ENCODE measurements at regions not wholly inside any gene's neighbourhood (a gene's known extent, or its start where the extent isn't known, plus 50 kb on each side); places are given as distances from the start of the nearest gene placed in this dataset.

DNA sequence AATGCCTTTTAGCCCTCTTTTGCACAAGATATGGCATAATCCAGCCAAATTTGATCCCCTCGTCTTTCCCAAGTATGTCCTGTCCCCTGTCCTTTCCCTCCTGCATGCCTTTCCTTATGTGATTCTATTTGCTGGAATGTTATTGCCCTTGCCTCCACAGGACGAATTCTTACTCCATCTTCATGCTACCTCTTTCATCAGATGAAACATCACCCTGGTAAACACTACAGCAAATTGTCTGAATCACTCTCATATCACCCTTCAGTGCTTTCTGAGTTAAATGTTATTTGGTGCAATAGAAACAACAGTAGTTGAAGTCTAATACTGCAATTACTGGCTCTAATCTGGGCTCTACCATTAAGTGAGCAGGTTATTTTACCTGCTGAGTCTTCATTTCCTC is 52.2 kb upstream of the FAT1 start:
- Histone ChIP-seq H3K9me3 (no peaks in the 10 kb centered on the region), H3K27me3 (replicated peaks; ENCODE audit: insufficient read depth) (no peaks in the 10 kb centered on the region), H3K4me1 (ENCODE audit: control insufficient read depth in 1 of 2, low read depth in 2 of 2) (no peaks in the 10 kb centered on the region), H3K4me3 (no peak overlapping the region), H3K27ac (no peak overlapping the region), H3K36me3 (no peaks in the 10 kb centered on the region)
- DNase-seq (ENCODE audit: low spot score), result no peak
- ATAC-seq (ENCODE audit: insufficient number of reproducible peaks, low FRiP score, low read depth), result no peak
- TF ChIP-seq, protein P1, sequence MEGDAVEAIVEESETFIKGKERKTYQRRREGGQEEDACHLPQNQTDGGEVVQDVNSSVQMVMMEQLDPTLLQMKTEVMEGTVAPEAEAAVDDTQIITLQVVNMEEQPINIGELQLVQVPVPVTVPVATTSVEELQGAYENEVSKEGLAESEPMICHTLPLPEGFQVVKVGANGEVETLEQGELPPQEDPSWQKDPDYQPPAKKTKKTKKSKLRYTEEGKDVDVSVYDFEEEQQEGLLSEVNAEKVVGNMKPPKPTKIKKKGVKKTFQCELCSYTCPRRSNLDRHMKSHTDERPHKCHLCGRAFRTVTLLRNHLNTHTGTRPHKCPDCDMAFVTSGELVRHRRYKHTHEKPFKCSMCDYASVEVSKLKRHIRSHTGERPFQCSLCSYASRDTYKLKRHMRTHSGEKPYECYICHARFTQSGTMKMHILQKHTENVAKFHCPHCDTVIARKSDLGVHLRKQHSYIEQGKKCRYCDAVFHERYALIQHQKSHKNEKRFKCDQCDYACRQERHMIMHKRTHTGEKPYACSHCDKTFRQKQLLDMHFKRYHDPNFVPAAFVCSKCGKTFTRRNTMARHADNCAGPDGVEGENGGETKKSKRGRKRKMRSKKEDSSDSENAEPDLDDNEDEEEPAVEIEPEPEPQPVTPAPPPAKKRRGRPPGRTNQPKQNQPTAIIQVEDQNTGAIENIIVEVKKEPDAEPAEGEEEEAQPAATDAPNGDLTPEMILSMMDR (IDR thresholded peaks at IDR 0.05), result no peak

DNA sequence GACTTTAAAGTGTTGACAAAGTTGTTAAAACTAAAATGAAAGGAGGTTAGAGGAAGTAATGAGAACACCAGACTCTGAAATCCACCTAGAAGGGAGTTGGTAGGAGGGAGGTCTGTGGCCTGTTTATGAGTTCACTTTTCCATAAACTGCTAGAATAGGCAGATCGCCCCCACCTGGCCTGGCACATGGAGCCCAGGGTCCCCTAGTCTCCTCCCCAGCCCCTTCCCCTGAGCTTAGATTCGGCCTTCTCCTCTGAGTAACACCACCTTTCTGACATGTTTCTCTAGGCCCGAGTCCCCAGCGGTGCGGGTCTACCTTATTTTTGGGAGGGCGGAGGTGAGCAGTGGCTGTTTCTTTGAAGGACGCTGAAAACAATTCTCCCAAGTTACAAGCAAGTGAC is 54.5 kb upstream of the FAT1 start:
- Histone ChIP-seq H3K9me3 (no peaks in the 10 kb centered on the region), H3K4me3 (no peak overlapping the region), H3K4me1 (ENCODE audit: control insufficient read depth in 1 of 2, low read depth in 2 of 2) (no peaks in the 10 kb centered on the region), H3K27ac (no peak overlapping the region), H3K27me3 (replicated peaks; ENCODE audit: insufficient read depth) (no peaks in the 10 kb centered on the region), H3K36me3 (no peaks in the 10 kb centered on the region)
- ATAC-seq (ENCODE audit: insufficient number of reproducible peaks, low FRiP score, low read depth), result no peak
- no peak for DNase-seq (ENCODE audit: low spot score)
- TF ChIP-seq, protein P1 (IDR thresholded peaks at IDR 0.05), result no peak

DNA sequence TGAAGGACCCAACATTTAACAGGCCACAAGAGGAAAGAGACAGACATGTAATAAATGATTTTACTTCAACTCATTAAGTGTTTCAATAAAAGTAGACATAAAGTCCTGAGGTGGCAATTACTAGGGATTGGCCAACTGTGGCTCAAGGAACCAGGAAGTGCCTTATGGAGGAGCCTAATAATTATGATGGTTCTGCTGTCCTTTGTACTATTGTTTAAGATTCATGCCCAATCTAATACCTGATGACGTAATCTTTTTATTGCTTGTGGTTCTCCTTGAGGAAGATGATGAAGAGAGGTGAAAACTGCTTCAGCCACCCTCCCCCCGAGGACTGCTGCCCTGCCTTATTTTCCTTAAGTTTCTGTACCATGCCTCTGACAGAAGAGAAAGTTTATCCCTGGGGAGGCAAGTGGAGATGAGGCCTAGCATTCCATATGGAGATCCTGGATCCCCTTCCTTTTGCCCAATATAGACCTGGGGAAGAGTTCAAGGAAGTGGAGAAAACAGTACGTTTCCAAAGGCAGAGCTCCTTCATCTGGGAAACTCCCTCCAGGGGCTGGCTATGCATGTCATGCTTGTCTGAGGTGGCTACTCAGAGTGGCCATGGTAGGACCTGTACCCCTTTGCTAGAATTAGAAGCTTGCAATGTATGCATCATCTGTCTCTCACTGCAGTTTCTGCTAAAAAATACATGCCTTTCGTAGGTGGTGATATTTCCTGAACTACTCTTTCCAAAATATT is 56.8 kb upstream of the FAT1 start:
- TF ChIP-seq, protein P1 (IDR thresholded peaks at IDR 0.05), result no peak
- Histone ChIP-seq H3K27me3 (replicated peaks; ENCODE audit: insufficient read depth) (no peaks in the 10 kb centered on the region), H3K9me3 (no peaks in the 10 kb centered on the region), H3K36me3 (no peaks in the 10 kb centered on the region), H3K4me1 (ENCODE audit: control insufficient read depth in 1 of 2, low read depth in 2 of 2) (no peaks in the 10 kb centered on the region), H3K27ac (no peak overlapping the region), H3K4me3 (no peak overlapping the region)
- no peak for DNase-seq (ENCODE audit: low spot score)
- ATAC-seq (ENCODE audit: insufficient number of reproducible peaks, low FRiP score, low read depth), result no peak

DNA sequence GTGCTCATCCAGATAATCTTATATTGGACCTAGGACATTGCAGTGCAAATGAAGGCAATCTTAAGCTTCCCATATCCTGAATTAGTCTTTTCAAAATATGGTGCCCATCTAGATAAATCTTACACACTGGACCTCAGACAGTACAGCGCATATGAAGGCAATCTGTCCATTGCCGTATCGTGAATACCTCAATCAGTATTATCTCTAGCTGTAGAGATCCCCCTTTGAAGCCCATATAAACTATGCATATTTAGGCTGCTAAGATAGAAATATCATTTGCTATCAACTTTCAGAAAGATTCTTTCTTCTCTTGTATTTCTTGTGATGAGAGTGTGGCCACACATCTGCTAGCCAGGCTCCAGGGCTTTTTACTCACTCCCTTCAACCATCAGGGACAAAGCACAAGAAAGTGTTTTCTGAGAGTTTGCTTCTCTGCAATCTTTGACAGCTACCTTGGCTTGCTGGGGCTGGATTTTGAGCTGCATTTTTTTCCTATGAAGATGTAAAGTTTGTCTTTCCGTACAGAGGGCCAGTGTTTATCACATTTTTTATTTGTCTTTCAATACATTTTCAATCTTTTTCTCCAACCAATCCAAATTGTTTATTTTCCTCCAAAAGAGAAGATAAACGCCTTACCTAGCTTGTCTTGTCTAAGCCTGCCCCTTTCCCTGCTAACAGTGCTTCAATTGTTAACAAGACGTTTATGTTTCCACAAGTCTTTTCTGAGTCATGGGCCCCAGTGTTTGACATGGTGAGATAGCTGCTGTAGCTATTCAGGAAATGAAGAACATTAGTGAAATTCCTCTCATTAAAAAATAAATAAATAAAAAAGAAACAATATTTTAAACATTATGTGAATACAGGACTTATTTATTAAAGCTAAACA is 57.6 kb upstream of the FAT1 start:
- no peak for ATAC-seq (ENCODE audit: insufficient number of reproducible peaks, low FRiP score, low read depth)
- TF ChIP-seq, protein P1 (IDR thresholded peaks at IDR 0.05), result no peak
- H3K27me3 ChIP-seq (replicated peaks; ENCODE audit: insufficient read depth), result no peaks in the 10 kb centered on the region

DNA sequence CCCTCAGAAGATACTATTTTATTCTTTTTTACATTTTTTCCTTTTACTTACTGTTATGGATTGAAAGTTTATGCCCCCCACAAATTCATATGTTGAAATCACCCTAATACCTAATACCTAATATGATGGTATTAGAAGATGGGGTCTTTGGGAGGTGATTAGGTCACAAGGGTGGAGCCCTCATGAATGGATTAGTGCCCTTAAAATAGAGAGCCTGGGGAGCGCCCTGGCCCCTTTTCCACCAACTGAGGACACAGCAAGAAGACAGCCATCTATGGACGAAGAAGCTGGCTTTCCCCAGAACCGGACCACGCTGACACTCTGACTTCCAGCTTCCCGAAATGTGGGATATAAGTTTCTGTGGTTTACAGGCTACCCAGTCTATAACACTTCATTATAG is 58.6 kb upstream of the FAT1 start:
- Histone ChIP-seq H3K4me1 (ENCODE audit: control insufficient read depth in 1 of 2, low read depth in 2 of 2) (no peaks in the 10 kb centered on the region), H3K36me3 (no peaks in the 10 kb centered on the region), H3K27me3 (replicated peaks; ENCODE audit: insufficient read depth) (no peaks in the 10 kb centered on the region), H3K4me3 (no peak overlapping the region), H3K27ac (no peak overlapping the region), H3K9me3 (no peaks in the 10 kb centered on the region)
- DNase-seq (ENCODE audit: low spot score) (no peak), ATAC-seq (ENCODE audit: insufficient number of reproducible peaks, low FRiP score, low read depth) (no peak)
- TF ChIP-seq, protein P1 (IDR thresholded peaks at IDR 0.05), result no peak

More for the DNA sequence above, 57.6 kb upstream of the FAT1 start:
- no peaks in the 10 kb centered on the region for H3K4me1 ChIP-seq (ENCODE audit: control insufficient read depth in 1 of 2, low read depth in 2 of 2)
- no peak for DNase-seq (ENCODE audit: low spot score)
- no peaks in the 10 kb centered on the region for H3K9me3 ChIP-seq
- no peak overlapping the region for H3K27ac ChIP-seq
- no peaks in the 10 kb centered on the region for H3K36me3 ChIP-seq
- H3K4me3 ChIP-seq, result no peak overlapping the region

Data from thoracic aorta (tissue), 2 donors.